Right lobe of liver (tissue), 6 donors: ENCODE measurements at regions not wholly inside any gene's neighbourhood (a gene's known extent, or its start where the extent isn't known, plus 50 kb on each side); places are given as distances from the start of the nearest gene placed in this dataset.

Experiments
- ATAC-seq, 4 donors: fragments of 200-7000 bp; cut with Tn5 transposase; one replicate each; pipeline ENCODE4 v1.9.1; 2020; ENCODE audit warnings: mild to moderate bottlenecking in 4 of 4, moderate library complexity in 4 of 4
- DNase-seq, 3 donors: peaks; one replicate each; pipeline ENCODE4 v3.0.0-alpha.2; 2020
- H3K27ac ChIP-seq, 3 donors: fragments of 200-600 bp; one replicate each; pipeline ENCODE4 v1.8.0; 2022
- H3K27me3 ChIP-seq, 2 donors: fragments of 200-600 bp; one replicate each; pipeline ENCODE4 v1.8.0; 2022
- H3K36me3 ChIP-seq, 4 donors: fragments of 200-600 bp; sonication (generic) in 1 of 4; one replicate each; pipeline versions ENCODE4 v1.5.1 to v1.8.0; 2017 to 2022; ENCODE audit warnings: control low read depth in 1 of 4
- H3K4me1 ChIP-seq, 4 donors: fragments of 200-600 bp; sonication (generic) in 1 of 4; one replicate each; pipeline versions ENCODE4 v1.5.1 to v1.8.0; 2017 to 2022; ENCODE audit warnings: control low read depth in 1 of 4
- H3K4me3 ChIP-seq, 3 donors: fragments of 200-600 bp; one replicate each; pipeline ENCODE4 v1.8.0; 2022
- H3K9me3 ChIP-seq, 4 donors: fragments of 200-600 bp; sonication (generic) in 1 of 4; one replicate each; pipeline versions ENCODE4 v1.5.1 to v1.8.0; 2017 to 2022; ENCODE audit warnings: control low read depth in 1 of 4
- CTCF ChIP-seq, 4 donors: fragments of 200-600 bp in 3 of 4; fragments of 450-650 bp in 1 of 4; IDR thresholded peaks; one replicate each; pipeline versions ENCODE4 v1.5.1 to v1.8.0; 2016 to 2022; ENCODE audit warnings: antibody characterized with exemption in 4 of 4, mild to moderate bottlenecking in 2 of 4
- POLR2A ChIP-seq: fragments of 450-650 bp; IDR thresholded peaks from one replicate; pipeline ENCODE4 v1.6.1; 2017; ENCODE audit warnings: antibody characterized with exemption, mild to moderate bottlenecking
- WGBS: methylation state at CpG from one replicate; pipeline ENCODE4 v1.1.6; 2018; ENCODE audit warnings: low coverage, low lambda C conversion rate; ENCODE audit not compliant: insufficient coverage; ENCODE audit errors: missing lambda C conversion rate; 5-methylcytosine and 5-hydroxymethylcytosine counted together
- intact Hi-C, 2 donors: fragments of 100-400 bp; cut with DNase I; formaldehyde crosslinking; loops; one replicate each; pipeline versions ENCODE4 v1.11.2 to v1.14.1; 2022
- donor health status: DM: no; HTN: yes; CAD: no.
- donor health status: DM: no; HTN: no; CAD: no.
- donor health status: DM: no; HTN: no; CAD: no.
- donor health status: DM: no; HTN: yes; CAD: no.
- donor health status: DM: no; HTN: yes; CAD: no.

DNA sequence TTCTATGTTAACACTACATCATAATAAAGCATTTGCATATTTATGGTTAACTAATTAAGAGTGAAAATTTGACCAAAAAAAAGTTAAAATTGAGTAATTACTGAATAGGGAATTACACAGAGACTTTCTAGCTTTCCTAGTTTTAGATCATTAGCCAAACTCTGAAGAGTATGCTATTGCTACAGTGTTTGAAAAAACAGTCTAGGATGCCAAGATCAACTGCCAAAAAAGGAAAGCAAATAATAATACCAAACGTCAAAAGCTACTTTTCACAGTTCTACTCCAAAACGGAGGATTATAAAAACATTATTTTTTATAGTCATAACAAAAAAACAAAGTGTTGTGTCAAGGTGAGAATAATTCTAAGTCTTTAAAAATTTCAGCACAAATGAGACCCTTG lies 359.8 kb upstream of the CTSO start:
- TF ChIP-seq CTCF (IDR thresholded peaks at IDR 0.05) (no peak), POLR2A (no peak)
- intact Hi-C loops = no loop called here
- no peak overlapping the region for H3K27ac ChIP-seq
- H3K4me3 ChIP-seq = no peak overlapping the region
- no peaks in the 10 kb centered on the region for H3K4me1 ChIP-seq
- H3K27me3 ChIP-seq = no peaks in the 10 kb centered on the region
- no peak for DNase-seq
- peak in 1 of 4 donors; percentile 67 for ATAC-seq
- H3K36me3 ChIP-seq = no peaks in the 10 kb centered on the region
- H3K9me3 ChIP-seq = no peaks in the 10 kb centered on the region
- 8% methylated on average over 2 of the region's 2 CpGs for WGBS

- Histone ChIP-seq H3K27me3 (no peaks in the 10 kb centered on the region), H3K4me3 (no peak overlapping the region), H3K4me1 (no peaks in the 10 kb centered on the region), H3K9me3 (no peaks in the 10 kb centered on the region), H3K27ac (no peak overlapping the region), H3K36me3 (no peaks in the 10 kb centered on the region)
- intact Hi-C loops = no loop called here
- 55% methylated on average over 3 of the region's 3 CpGs for WGBS
- TF ChIP-seq POLR2A (no peak), CTCF (IDR thresholded peaks at IDR 0.05) (no peak)
- DNase-seq = no peak
- no peak for ATAC-seq
Observed at GRCh38 chr4:156312261-156312847, 358.7 kb upstream of the CTSO start.

DNA sequence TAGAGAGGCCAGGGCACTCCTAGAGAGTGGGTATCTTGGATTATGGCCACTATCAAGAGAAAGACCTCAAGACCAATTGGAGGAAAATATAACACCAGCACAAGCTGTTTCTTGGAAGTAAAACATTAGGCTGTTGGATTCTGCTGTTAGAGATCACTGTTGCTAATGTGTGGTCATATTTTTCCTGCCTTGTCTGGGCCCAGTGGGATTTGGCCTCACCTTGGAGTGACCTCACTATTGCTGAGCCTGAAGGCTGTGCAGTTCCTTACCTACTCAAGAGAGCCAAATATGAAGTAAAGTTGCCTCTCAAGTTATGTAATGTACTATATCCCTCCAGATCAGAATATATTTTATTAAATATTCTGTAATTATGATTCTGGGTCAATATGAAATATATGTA lies 355.4 kb upstream of the CTSO start:
- H3K9me3 ChIP-seq = no peaks in the 10 kb centered on the region
- H3K27me3 ChIP-seq = no peaks in the 10 kb centered on the region
- H3K4me1 ChIP-seq = no peaks in the 10 kb centered on the region
- no peak overlapping the region for H3K27ac ChIP-seq
- ATAC-seq = no peak
- DNase-seq = no peak
- H3K4me3 ChIP-seq = no peak overlapping the region
- intact Hi-C loops = no loop called here
- no peaks in the 10 kb centered on the region for H3K36me3 ChIP-seq
- TF ChIP-seq POLR2A (no peak), CTCF (IDR thresholded peaks at IDR 0.05) (no peak)

DNA sequence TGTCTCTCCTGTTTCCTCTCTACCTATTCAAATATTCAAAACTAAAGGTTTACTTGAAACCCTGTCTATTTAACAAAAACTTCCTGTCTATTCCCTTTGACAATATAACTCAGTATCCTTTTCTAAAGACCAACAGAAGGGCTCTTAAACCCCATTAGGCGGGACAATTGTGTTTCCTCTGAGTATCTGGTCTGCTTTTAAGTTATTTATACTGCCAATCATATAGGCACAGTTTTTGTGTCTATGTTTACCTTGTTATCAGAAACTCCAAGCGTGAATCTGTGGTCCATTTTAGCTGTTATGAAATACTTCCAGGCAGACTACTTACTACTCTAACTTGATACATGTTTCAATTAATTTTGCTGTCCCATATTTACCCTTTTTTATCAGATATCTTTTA lies 350.0 kb upstream of the CTSO start:
- H3K9me3 ChIP-seq = no peaks in the 10 kb centered on the region
- no peaks in the 10 kb centered on the region for H3K4me1 ChIP-seq
- no peaks in the 10 kb centered on the region for H3K36me3 ChIP-seq
- no peak for DNase-seq
- H3K27me3 ChIP-seq = no peaks in the 10 kb centered on the region
- 39% methylated on average over 2 of the region's 2 CpGs for WGBS
- H3K4me3 ChIP-seq = no peak overlapping the region
- no peak for ATAC-seq
- H3K27ac ChIP-seq = no peak overlapping the region
- intact Hi-C loops = no loop called here
- no peak for TF ChIP-seq POLR2A
- TF ChIP-seq CTCF (IDR thresholded peaks at IDR 0.05) = no peak

- Histone ChIP-seq H3K4me1 (no peaks in the 10 kb centered on the region), H3K36me3 (no peaks in the 10 kb centered on the region), H3K27ac (no peak overlapping the region), H3K4me3 (no peak overlapping the region), H3K27me3 (no peaks in the 10 kb centered on the region), H3K9me3 (no peaks in the 10 kb centered on the region)
- no peak for ATAC-seq
- intact Hi-C loops = no loop called here
- DNase-seq = no peak
- TF ChIP-seq CTCF (IDR thresholded peaks at IDR 0.05) = no peak
- TF ChIP-seq POLR2A = no peak
Observed at GRCh38 chr4:156298230-156298629, 344.6 kb upstream of the CTSO start.
